Eye (tissue), 1 donor: ENCODE measurements at regions not wholly inside any gene's neighbourhood (a gene's known extent, or its start where the extent isn't known, plus 50 kb on each side); places are given as distances from the start of the nearest gene placed in this dataset.
"Not testable (repeated sequence)": the region's sequence is repeated elsewhere in the genome, so short reads cannot be mapped to it uniquely, and the experiment has no call there.

ENCODE experiments used
- DNase-seq: peaks from one replicate; pipeline ENCODE4 v3.0.0-alpha.2; 2015

GRCh38 chr3:166435469-166436057 is 598.3 kb upstream of the BCHE start:
- DNase-seq = no peak

- no peak for DNase-seq
Observed at GRCh38 chr3:166433060-166433459, 595.8 kb upstream of the BCHE start.

GRCh38 chr3:166425900-166426611 is 588.8 kb upstream of the BCHE start:
- DNase-seq = no peak

- DNase-seq = no peak
Observed at GRCh38 chr3:166425021-166425420, 587.8 kb upstream of the BCHE start.

GRCh38 chr3:166423824-166424513 is 586.7 kb upstream of the BCHE start:
- not testable (repeated sequence) for DNase-seq

GRCh38 chr3:166422556-166422955 is 585.3 kb upstream of the BCHE start:
- no peak for DNase-seq

- DNase-seq = no peak
Observed at GRCh38 chr3:166420071-166420470, 582.8 kb upstream of the BCHE start.

- no peak for DNase-seq
Observed at GRCh38 chr3:166405896-166406295, 568.7 kb upstream of the BCHE start.

- DNase-seq = no peak
Observed at GRCh38 chr3:166405465-166405864, 568.2 kb upstream of the BCHE start.

GRCh38 chr3:166390303-166390702 is 553.1 kb upstream of the BCHE start:
- no peak for DNase-seq

- no peak for DNase-seq
Observed at GRCh38 chr3:166388321-166388720, 551.1 kb upstream of the BCHE start.

- no peak for DNase-seq
Observed at GRCh38 chr3:166372571-166373106, 535.4 kb upstream of the BCHE start.

- no peak for DNase-seq
Observed at GRCh38 chr3:166367947-166368533, 530.8 kb upstream of the BCHE start.

GRCh38 chr3:166362698-166363097 is 525.5 kb upstream of the BCHE start:
- DNase-seq = no peak

GRCh38 chr3:166360720-166361119 is 523.5 kb upstream of the BCHE start:
- no peak for DNase-seq

GRCh38 chr3:166351461-166351860 is 514.2 kb upstream of the BCHE start:
- DNase-seq = no peak

- DNase-seq = no peak
Observed at GRCh38 chr3:166340604-166341266, 503.5 kb upstream of the BCHE start.

- DNase-seq = no peak
Observed at GRCh38 chr3:166324401-166324800, 487.2 kb upstream of the BCHE start.

- DNase-seq = no peak
Observed at GRCh38 chr3:166322391-166322790, 485.2 kb upstream of the BCHE start.

GRCh38 chr3:166307756-166308350 is 470.6 kb upstream of the BCHE start:
- no peak for DNase-seq

GRCh38 chr3:166304584-166304983 is 467.4 kb upstream of the BCHE start:
- DNase-seq = no peak

- DNase-seq = no peak
Observed at GRCh38 chr3:166303681-166304080, 466.5 kb upstream of the BCHE start.

GRCh38 chr3:166302331-166302730 is 465.1 kb upstream of the BCHE start:
- no peak for DNase-seq
